ENCODE measurements at regions not wholly inside any gene's neighbourhood (a gene's known extent, or its start where the extent isn't known, plus 50 kb on each side); places are given as distances from the start of the nearest gene placed in this dataset.

DNA sequence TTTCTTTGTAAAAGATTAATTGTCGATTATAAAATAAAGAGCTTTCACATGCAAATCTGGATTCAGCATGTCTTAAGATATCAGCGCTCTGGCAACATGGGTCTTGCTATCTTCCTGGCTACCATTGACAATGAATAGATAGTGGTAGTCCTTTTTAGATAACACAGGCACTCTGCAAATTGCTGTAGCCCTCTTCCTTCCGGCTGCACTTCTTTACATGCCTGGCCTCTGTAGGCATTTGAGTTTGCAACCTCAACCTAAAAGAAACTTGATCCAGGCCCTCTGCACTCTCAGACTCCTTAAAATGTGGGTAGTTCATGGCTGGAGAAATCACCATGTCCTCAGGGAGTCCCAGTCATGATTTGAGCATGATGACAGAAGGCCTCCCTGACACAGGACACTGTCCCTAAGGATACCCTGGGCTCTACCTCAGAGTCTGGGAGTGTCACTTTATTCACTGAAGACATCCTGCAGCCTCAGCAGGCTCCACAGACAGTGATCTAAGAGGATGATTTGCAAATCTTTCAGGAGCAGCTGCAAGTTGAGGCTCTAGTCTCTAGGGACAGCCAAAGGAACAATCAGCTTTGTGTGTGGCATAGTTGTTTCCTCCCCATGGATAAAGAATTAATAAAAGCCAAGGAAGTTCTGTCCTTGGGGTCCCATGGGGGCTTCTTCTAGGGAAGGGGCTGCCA, 529.4 kb downstream of the RBFOX1 start:
- TF ChIP-seq, protein P1, sequence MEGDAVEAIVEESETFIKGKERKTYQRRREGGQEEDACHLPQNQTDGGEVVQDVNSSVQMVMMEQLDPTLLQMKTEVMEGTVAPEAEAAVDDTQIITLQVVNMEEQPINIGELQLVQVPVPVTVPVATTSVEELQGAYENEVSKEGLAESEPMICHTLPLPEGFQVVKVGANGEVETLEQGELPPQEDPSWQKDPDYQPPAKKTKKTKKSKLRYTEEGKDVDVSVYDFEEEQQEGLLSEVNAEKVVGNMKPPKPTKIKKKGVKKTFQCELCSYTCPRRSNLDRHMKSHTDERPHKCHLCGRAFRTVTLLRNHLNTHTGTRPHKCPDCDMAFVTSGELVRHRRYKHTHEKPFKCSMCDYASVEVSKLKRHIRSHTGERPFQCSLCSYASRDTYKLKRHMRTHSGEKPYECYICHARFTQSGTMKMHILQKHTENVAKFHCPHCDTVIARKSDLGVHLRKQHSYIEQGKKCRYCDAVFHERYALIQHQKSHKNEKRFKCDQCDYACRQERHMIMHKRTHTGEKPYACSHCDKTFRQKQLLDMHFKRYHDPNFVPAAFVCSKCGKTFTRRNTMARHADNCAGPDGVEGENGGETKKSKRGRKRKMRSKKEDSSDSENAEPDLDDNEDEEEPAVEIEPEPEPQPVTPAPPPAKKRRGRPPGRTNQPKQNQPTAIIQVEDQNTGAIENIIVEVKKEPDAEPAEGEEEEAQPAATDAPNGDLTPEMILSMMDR (tag by site-specific recombination; IDR thresholded peaks at IDR 0.05): no peak
- no peak for TF ChIP-seq ZEB2 (tag by site-specific recombination; IDR thresholded peaks at IDR 0.05)
- no peak for TF ChIP-seq ZNF558 (tag by site-specific recombination; IDR thresholded peaks at IDR 0.05)
- no peak for TF ChIP-seq ZNF23 (tag by site-specific recombination; IDR thresholded peaks at IDR 0.05; ENCODE audit: borderline replicate concordance)
- TF ChIP-seq ZNF274 (IDR thresholded peaks at IDR 0.05; ENCODE audit: low read length): no peak
- no peak for TF ChIP-seq ZNF274 (tag by site-specific recombination; IDR thresholded peaks at IDR 0.05; ENCODE audit: borderline replicate concordance)
